WTC11 (cell line): ENCODE measurements at regions not wholly inside any gene's neighbourhood (a gene's known extent, or its start where the extent isn't known, plus 50 kb on each side); places are given as distances from the start of the nearest gene placed in this dataset.

Experiments
- ATAC-seq: fragments of 200-7000 bp; cut with Tn5 transposase; 2 replicates; pipeline ENCODE4 v1.10.0; 2021; ENCODE audit warnings: mild to moderate bottlenecking, moderate library complexity
- CTCF ChIA-PET: fragments of 300-600 bp; sonication (Branson Sonifier 250); formaldehyde crosslinking; loops from one replicate; lab custom pipeline; 2021; ENCODE audit warnings: antibody characterized with exemption; lab: Charles Lee
- POLR2A ChIA-PET: fragments of 350-600 bp; sonication (Branson Sonifier 250); formaldehyde crosslinking; loops from one replicate; lab custom pipeline; 2021; ENCODE audit warnings: antibody characterized with exemption; lab: Charles Lee
- DNase-seq: peaks from one replicate; pipeline ENCODE4 v3.0.0; 2021; ENCODE audit warnings: low spot score
- H3K27ac Mint-ChIP-seq: 2 replicates; pipeline ENCODE4 v1.8.0; 2021; ENCODE audit warnings: mixed read lengths
- H3K27me3 Mint-ChIP-seq: 2 replicates; pipeline ENCODE4 v1.8.0; 2021; ENCODE audit warnings: low read depth, mild to moderate bottlenecking, moderate library complexity, mixed read lengths
- H3K36me3 Mint-ChIP-seq: 2 replicates; pipeline ENCODE4 v1.8.0; 2021; ENCODE audit warnings: mixed read lengths
- H3K4me1 Mint-ChIP-seq: 2 replicates; pipeline ENCODE4 v1.8.0; 2022; ENCODE audit warnings: mixed read lengths
- H3K4me3 Mint-ChIP-seq: 2 replicates; pipeline ENCODE4 v1.8.0; 2021; ENCODE audit warnings: mild to moderate bottlenecking, moderate library complexity, mixed read lengths
- H3K9me3 Mint-ChIP-seq: 2 replicates; pipeline ENCODE4 v1.8.0; 2021; ENCODE audit warnings: mixed read lengths
- ATF6 ChIP-seq: sonication (generic); formaldehyde crosslinking; IDR thresholded peaks from 2 replicates; pipeline ENCODE4 v1.8.1; 2023; ENCODE audit warnings: mild to moderate bottlenecking, missing genetic modification reagents
- CTCF ChIP-seq: fragments of 200-600 bp; IDR thresholded peaks from 2 replicates; pipeline ENCODE4 v1.8.0; 2022; ENCODE audit warnings: antibody characterized with exemption
- MXD4 ChIP-seq: fragments of 250-450 bp; sonication (Bioruptor Pico); IDR thresholded peaks from 2 replicates; pipeline ENCODE4 v1.8.0; 2021; ENCODE audit warnings: mild to moderate bottlenecking, moderate library complexity, borderline replicate concordance
- MYBL2 ChIP-seq: sonication (generic); formaldehyde crosslinking; IDR thresholded peaks from 2 replicates; pipeline ENCODE4 v1.8.1; 2023; ENCODE audit warnings: mild to moderate bottlenecking, moderate library complexity, missing genetic modification reagents
- NR1H2 ChIP-seq: sonication (generic); formaldehyde crosslinking; IDR thresholded peaks from 2 replicates; pipeline ENCODE4 v1.9.0; 2021; ENCODE audit warnings: mild to moderate bottlenecking, moderate library complexity, missing genetic modification reagents
- PREB ChIP-seq: sonication (generic); formaldehyde crosslinking; IDR thresholded peaks from 2 replicates; pipeline ENCODE4 v1.8.1; 2022; ENCODE audit warnings: mild to moderate bottlenecking, missing genetic modification reagents, moderate library complexity, borderline replicate concordance
- PRRX2 ChIP-seq: fragments of 250-450 bp; sonication (Bioruptor Pico); IDR thresholded peaks from 2 replicates; pipeline ENCODE4 v1.8.0; 2021; ENCODE audit warnings: mild to moderate bottlenecking
- RELA ChIP-seq: sonication (generic); formaldehyde crosslinking; IDR thresholded peaks from 2 replicates; pipeline ENCODE4 v1.8.1; 2022; ENCODE audit warnings: missing genetic modification reagents, mild to moderate bottlenecking, borderline replicate concordance
- SMAD3 ChIP-seq: sonication (generic); formaldehyde crosslinking; IDR thresholded peaks from 2 replicates; pipeline ENCODE4 v1.8.0; 2022; ENCODE audit warnings: missing genetic modification reagents, mild to moderate bottlenecking, borderline replicate concordance
- TP53 ChIP-seq: sonication (generic); formaldehyde crosslinking; IDR thresholded peaks from 2 replicates; pipeline ENCODE4 v1.8.1; 2023; ENCODE audit warnings: mild to moderate bottlenecking, missing genetic modification reagents
- ZBTB21 ChIP-seq: sonication (generic); formaldehyde crosslinking; IDR thresholded peaks from 2 replicates; pipeline ENCODE4 v1.8.1; 2023; ENCODE audit warnings: mild to moderate bottlenecking, missing genetic modification reagents, borderline replicate concordance
- ZNF219 ChIP-seq: sonication (generic); formaldehyde crosslinking; IDR thresholded peaks from 2 replicates; pipeline ENCODE4 v1.8.0; 2023; ENCODE audit warnings: missing genetic modification reagents, mild to moderate bottlenecking, borderline replicate concordance
- ZNF425 ChIP-seq: fragments of 250-450 bp; sonication (Bioruptor Pico); conservative IDR thresholded peaks from 2 replicates; pipeline ENCODE4 v1.9.0; 2021; ENCODE audit warnings: mild to moderate bottlenecking
- ZNF532 ChIP-seq: fragments of 250-450 bp; sonication (Bioruptor Pico); IDR thresholded peaks from 2 replicates; pipeline ENCODE4 v1.9.0; 2021; ENCODE audit warnings: mild to moderate bottlenecking, borderline replicate concordance
- ZNF671 ChIP-seq: fragments of 250-450 bp; sonication (Bioruptor Pico); IDR thresholded peaks from 2 replicates; pipeline ENCODE4 v1.8.0; 2021; ENCODE audit warnings: mild to moderate bottlenecking
- ZSCAN18 ChIP-seq: fragments of 250-450 bp; sonication (Bioruptor Pico); IDR thresholded peaks from 2 replicates; pipeline ENCODE4 v2.1.2; 2022; ENCODE audit warnings: mild to moderate bottlenecking, moderate library complexity

GRCh38 chr2:89763254-89763580 is 1071.7 kb downstream of the RPIA start (continued):
- no peak for TF ChIP-seq CTCF
- no peak for TF ChIP-seq ZNF671 (CRISPR knock-in tag)
- TF ChIP-seq, all 79 proteins: peak for 0

- Mint-ChIP-seq H3K27ac (no peak overlapping the region), H3K4me3 (no peak overlapping the region)
These were observed 1072.4 kb downstream of the RPIA start for GRCh38 chr2:89763581-89764485.

More at GRCh38 chr2:89763581-89764485, 1072.4 kb downstream of the RPIA start:
- Mint-ChIP-seq H3K9me3 (peaks cover 66% of the 10 kb centered on the region), H3K27me3 (peaks cover 35% of the 10 kb centered on the region), H3K36me3 (peaks cover 77% of the 10 kb centered on the region), H3K4me1 (no peaks in the 10 kb centered on the region)
- ChIA-PET CTCF (no interaction called here), POLR2A (no interaction called here)
- ATAC-seq (no peak), DNase-seq (no peak)
- TF ChIP-seq TP53 (CRISPR knock-in tag) (no peak), ZNF219 (no peak), ATF6 (CRISPR knock-in tag) (no peak), NR1H2 (CRISPR knock-in tag) (no peak), SMAD3 (CRISPR knock-in tag) (no peak), ZSCAN18 (no peak), RELA (CRISPR knock-in tag) (no peak), ZBTB21 (CRISPR knock-in tag) (no peak), ZNF532 (no peak), ZNF425 (CRISPR knock-in tag) (no peak), PREB (no peak), MYBL2 (CRISPR knock-in tag) (no peak), MXD4 (CRISPR knock-in tag) (no peak), PRRX2 (CRISPR knock-in tag) (no peak), ZNF671 (CRISPR knock-in tag) (no peak), CTCF (no peak)
